GM18508 (cell line): ENCODE measurements at regions not wholly inside any gene's neighbourhood (a gene's known extent, or its start where the extent isn't known, plus 50 kb on each side); places are given as distances from the start of the nearest gene placed in this dataset.
"Not testable (repeated sequence)": the region's sequence is repeated elsewhere in the genome, so short reads cannot be mapped to it uniquely, and the experiment has no call there.

Source experiments
- ATAC-seq: cut with Tn5 transposase; IDR thresholded peaks from one replicate; pipeline ENCODE4 v1.9.1; 2021; ENCODE audit warnings: moderate number of reproducible peaks; ENCODE audit not compliant: insufficient read depth, unreplicated experiment

- ATAC-seq = no peak
Observed at GRCh38 chr4:28388471-28388870, 1527.8 kb downstream of the STIM2 start.

- no peak for ATAC-seq
Observed at GRCh38 chr4:28391877-28392276, 1531.2 kb downstream of the STIM2 start.

GRCh38 chr4:28402751-28403150 lies 1542.1 kb downstream of the STIM2 start:
- no peak for ATAC-seq

GRCh38 chr4:28421221-28421620 lies 1560.6 kb downstream of the STIM2 start:
- no peak for ATAC-seq

- no peak for ATAC-seq
Observed at GRCh38 chr4:28426251-28426650, 1565.6 kb downstream of the STIM2 start.

- ATAC-seq = no peak
Observed at GRCh38 chr4:28427306-28428085, 1566.9 kb downstream of the STIM2 start.

- ATAC-seq = no peak
Observed at GRCh38 chr4:28432348-28433025, 1571.8 kb downstream of the STIM2 start.

GRCh38 chr4:28435314-28435713 lies 1574.7 kb downstream of the STIM2 start:
- ATAC-seq = no peak

- ATAC-seq = no peak
Observed at GRCh38 chr4:28436191-28437080, 1575.8 kb downstream of the STIM2 start.

GRCh38 chr4:28443371-28443770 lies 1582.7 kb downstream of the STIM2 start:
- ATAC-seq = no peak

- ATAC-seq = no peak
Observed at GRCh38 chr4:28443801-28444412, 1583.3 kb downstream of the STIM2 start.

GRCh38 chr4:28444886-28445496 lies 1584.3 kb downstream of the STIM2 start:
- ATAC-seq = no peak

GRCh38 chr4:28449085-28449484 lies 1588.4 kb downstream of the STIM2 start:
- ATAC-seq = no peak

GRCh38 chr4:28451346-28451745 lies 1590.7 kb downstream of the STIM2 start:
- ATAC-seq = no peak

GRCh38 chr4:28462766-28463700 lies 1602.4 kb downstream of the STIM2 start:
- no peak for ATAC-seq

- ATAC-seq = no peak
Observed at GRCh38 chr4:28464823-28465222, 1604.2 kb downstream of the STIM2 start.

- ATAC-seq = not testable (repeated sequence)
Observed at GRCh38 chr4:28466886-28467285, 1606.2 kb downstream of the STIM2 start.

- ATAC-seq = no peak
Observed at GRCh38 chr4:28469387-28469786, 1608.7 kb downstream of the STIM2 start.

- no peak for ATAC-seq
Observed at GRCh38 chr4:28469886-28470285, 1609.2 kb downstream of the STIM2 start.
